ENCODE measurements at regions not wholly inside any gene's neighbourhood (a gene's known extent, or its start where the extent isn't known, plus 50 kb on each side); places are given as distances from the start of the nearest gene placed in this dataset.

- POLR2A ChIA-PET: no interaction called here
- CTCF ChIA-PET: no interaction called here
- DNase-seq (ENCODE audit: extremely low spot score): no peak
- TF ChIP-seq CTCF (IDR thresholded peaks at IDR 0.05; ENCODE audit: control extremely low read depth, extremely low read depth, low read depth, missing control alignments): no peak
Observed at GRCh38 chr2:100739735-100740432, 80.1 kb upstream of the NPAS2 start.

GRCh38 chr2:100741880-100742276 is 78.1 kb upstream of the NPAS2 start:
- no peak for TF ChIP-seq CTCF (IDR thresholded peaks at IDR 0.05; ENCODE audit: control extremely low read depth, extremely low read depth, low read depth, missing control alignments)
- CTCF ChIA-PET: no interaction called here
- DNase-seq (ENCODE audit: extremely low spot score): no peak
- POLR2A ChIA-PET: no interaction called here

GRCh38 chr2:100742277-100743254 is 77.4 kb upstream of the NPAS2 start:
- ChIA-PET POLR2A (no interaction called here), CTCF (no interaction called here)
- DNase-seq (ENCODE audit: extremely low spot score): no peak
- TF ChIP-seq CTCF (IDR thresholded peaks at IDR 0.05; ENCODE audit: control extremely low read depth, extremely low read depth, low read depth, missing control alignments): no peak

GRCh38 chr2:100743741-100744140 is 76.2 kb upstream of the NPAS2 start:
- DNase-seq (ENCODE audit: extremely low spot score): no peak
- ChIA-PET CTCF (interaction anchor here (1.7 kb wide), 1 partner anchor 10 kb away, joined by 3 read pairs; no protein-coding TSS in a partner anchor), POLR2A (no interaction called here)
- TF ChIP-seq CTCF (IDR thresholded peaks at IDR 0.05; ENCODE audit: control extremely low read depth, extremely low read depth, low read depth, missing control alignments): no peak

GRCh38 chr2:100744184-100744583 is 75.8 kb upstream of the NPAS2 start:
- ChIA-PET CTCF (interaction anchor here (1.7 kb wide), 1 partner anchor 9 kb away, joined by 3 read pairs; no protein-coding TSS in a partner anchor), POLR2A (no interaction called here)
- DNase-seq (ENCODE audit: extremely low spot score): no peak
- no peak for TF ChIP-seq CTCF (IDR thresholded peaks at IDR 0.05; ENCODE audit: control extremely low read depth, extremely low read depth, low read depth, missing control alignments)

- peak; percentile 20 for DNase-seq (ENCODE audit: extremely low spot score)
- CTCF ChIA-PET: interaction anchor here (1.4 to 1.7 kb wide), 2 partner anchors 9 to 14 kb away, joined by 3 read pairs; no protein-coding TSS in a partner anchor
- POLR2A ChIA-PET: no interaction called here
- TF ChIP-seq CTCF (IDR thresholded peaks at IDR 0.05; ENCODE audit: control extremely low read depth, extremely low read depth, low read depth, missing control alignments): no peak
Observed at GRCh38 chr2:100744589-100744988, 75.3 kb upstream of the NPAS2 start.
